Activated CD4-positive, alpha-beta T cell treated with anti-CD3 and anti-CD28 coated beads for 36 hours (primary cell): ENCODE measurements at regions not wholly inside any gene's neighbourhood (a gene's known extent, or its start where the extent isn't known, plus 50 kb on each side); places are given as distances from the start of the nearest gene placed in this dataset.

Source experiments
- ATAC-seq: fragments of 200-7000 bp; cut with Tn5 transposase; one replicate; pipeline ENCODE4 v1.10.0; 2021; ENCODE audit warnings: mild to moderate bottlenecking, moderate library complexity
- CTCF ChIA-PET: fragments of 350-600 bp; sonication (Branson Sonifier 250); formaldehyde crosslinking; loops from one replicate; lab custom pipeline; 2021; ENCODE audit warnings: antibody characterized with exemption; lab: Charles Lee
- POLR2A ChIA-PET: fragments of 350-600 bp; sonication (Branson Sonifier 250); formaldehyde crosslinking; loops from one replicate; lab custom pipeline; 2021; ENCODE audit warnings: antibody characterized with exemption, inconsistent platforms; lab: Charles Lee
- DNase-seq: peaks from one replicate; pipeline ENCODE4 v3.0.0-alpha.2; 2020
- H3K27ac Mint-ChIP-seq: one replicate; pipeline ENCODE4 v1.8.0; 2021; ENCODE audit warnings: mixed read lengths
- H3K27me3 Mint-ChIP-seq: one replicate; pipeline ENCODE4 v1.8.0; 2021; ENCODE audit warnings: mixed read lengths
- H3K36me3 Mint-ChIP-seq: one replicate; pipeline ENCODE4 v1.8.0; 2021; ENCODE audit warnings: low read depth, mixed read lengths
- H3K4me1 Mint-ChIP-seq: one replicate; pipeline ENCODE4 v1.8.0; 2021; ENCODE audit warnings: mixed read lengths
- H3K4me3 Mint-ChIP-seq: one replicate; pipeline ENCODE4 v1.8.0; 2021; ENCODE audit warnings: mild to moderate bottlenecking, moderate library complexity, mixed read lengths
- H3K9me3 Mint-ChIP-seq: one replicate; pipeline ENCODE4 v1.8.0; 2021; ENCODE audit warnings: low read depth, mixed read lengths
- intact Hi-C, 2 experiments: fragments of 100-400 bp; cut with DNase I in 1 of 2; cut with micrococcal nuclease in 1 of 2; formaldehyde crosslinking; loops; one replicate each; pipeline versions ENCODE4 v1.14.2 to v1.15.1; 2022 to 2024; cut with DNase I, micrococcal nuclease

DNA sequence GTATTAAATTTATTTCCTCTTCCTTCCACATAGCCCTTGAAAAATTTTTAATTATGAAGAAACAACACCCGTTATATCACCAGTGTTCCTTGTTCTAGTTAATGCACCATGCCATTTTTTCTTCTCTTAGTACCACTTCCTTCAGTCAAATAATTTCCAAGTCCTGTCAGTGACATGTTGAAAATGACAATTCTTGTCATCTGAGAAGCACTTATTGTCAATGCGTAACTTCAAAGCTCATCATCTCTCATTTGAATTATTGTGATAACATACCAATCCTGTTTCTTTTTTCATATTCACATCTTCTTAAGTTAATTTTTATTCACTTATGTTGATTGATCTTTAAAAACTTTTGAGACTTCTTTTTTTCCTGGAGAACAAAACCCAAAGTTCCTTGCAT lies 320.4 kb downstream of the ASXL3 start:
- no peaks in the 10 kb centered on the region for H3K4me1 Mint-ChIP-seq
- no peaks in the 10 kb centered on the region for H3K27me3 Mint-ChIP-seq
- H3K27ac Mint-ChIP-seq = no peak overlapping the region
- intact Hi-C loops = no loop called here
- no peak overlapping the region for H3K4me3 Mint-ChIP-seq
- H3K36me3 Mint-ChIP-seq = no peaks in the 10 kb centered on the region
- H3K9me3 Mint-ChIP-seq = peaks cover 8% of the 10 kb centered on the region
- CTCF ChIA-PET = no interaction called here
- no peak for ATAC-seq
- DNase-seq = no peak
- POLR2A ChIA-PET = no interaction called here

DNA sequence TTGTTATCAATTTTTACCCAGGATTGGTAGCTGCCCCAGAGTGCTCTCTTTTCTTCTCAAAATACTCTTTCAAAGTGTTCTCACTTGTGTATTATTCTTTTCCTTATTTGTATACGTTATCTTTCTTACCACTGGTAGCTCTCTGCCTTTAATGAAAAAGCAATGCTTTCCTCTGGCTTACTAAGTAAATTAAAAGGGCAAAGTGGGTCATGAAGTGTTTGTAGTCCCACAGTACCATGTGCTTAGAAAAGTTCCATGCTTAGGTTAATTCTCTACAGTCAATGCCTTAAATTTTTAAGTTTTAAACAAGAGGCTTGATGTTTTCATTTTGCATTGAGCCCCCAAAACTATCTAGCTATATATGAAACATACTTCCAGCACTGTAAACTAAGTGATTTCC lies 300.2 kb downstream of the ASXL3 start:
- ATAC-seq = no peak
- Mint-ChIP-seq H3K4me3 (no peak overlapping the region), H3K9me3 (peaks cover 2% of the 10 kb centered on the region), H3K36me3 (no peaks in the 10 kb centered on the region), H3K27ac (no peak overlapping the region), H3K27me3 (no peaks in the 10 kb centered on the region), H3K4me1 (no peaks in the 10 kb centered on the region)
- ChIA-PET POLR2A (no interaction called here), CTCF (no interaction called here)
- no peak for DNase-seq
- intact Hi-C loops = no loop called here

- intact Hi-C loops = no loop called here
- Mint-ChIP-seq H3K4me1 (no peaks in the 10 kb centered on the region), H3K36me3 (no peaks in the 10 kb centered on the region), H3K27ac (no peak overlapping the region), H3K9me3 (peaks cover 2% of the 10 kb centered on the region), H3K27me3 (no peaks in the 10 kb centered on the region), H3K4me3 (no peak overlapping the region)
- ATAC-seq (no peak), DNase-seq (no peak)
- POLR2A ChIA-PET = no interaction called here
- CTCF ChIA-PET = no interaction called here
These were observed 297.1 kb downstream of the ASXL3 start for GRCh38 chr18:33875029-33875565.

DNA sequence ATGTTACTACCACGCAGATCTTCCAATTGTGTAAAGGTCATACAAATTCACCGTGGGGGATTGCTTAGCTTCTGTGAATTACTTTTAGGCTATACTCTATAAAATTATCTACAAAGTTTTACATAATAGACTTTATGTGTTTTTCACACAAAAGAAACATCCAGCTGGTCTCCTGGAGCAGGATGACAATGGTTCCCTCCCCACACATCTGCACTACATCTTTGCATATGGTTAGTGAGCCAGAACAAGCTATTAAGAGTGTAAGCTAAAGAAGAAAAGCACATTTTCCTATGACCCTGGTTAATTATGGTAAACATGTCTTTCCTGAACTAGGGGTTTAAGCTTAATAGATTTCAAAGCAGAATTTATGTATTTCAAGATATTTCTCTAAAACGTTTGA lies 295.1 kb downstream of the ASXL3 start:
- ChIA-PET CTCF (interaction anchor here (1.0 kb wide), 1 partner anchor 14 kb away, joined by 3 read pairs; no protein-coding TSS in a partner anchor), POLR2A (no interaction called here)
- H3K27me3 Mint-ChIP-seq = no peaks in the 10 kb centered on the region
- intact Hi-C loops = no loop called here
- no peaks in the 10 kb centered on the region for H3K36me3 Mint-ChIP-seq
- no peak overlapping the region for H3K4me3 Mint-ChIP-seq
- peaks cover 2% of the 10 kb centered on the region for H3K9me3 Mint-ChIP-seq
- DNase-seq (no peak), ATAC-seq (no peak)
- no peak overlapping the region for H3K27ac Mint-ChIP-seq
- no peaks in the 10 kb centered on the region for H3K4me1 Mint-ChIP-seq

DNA sequence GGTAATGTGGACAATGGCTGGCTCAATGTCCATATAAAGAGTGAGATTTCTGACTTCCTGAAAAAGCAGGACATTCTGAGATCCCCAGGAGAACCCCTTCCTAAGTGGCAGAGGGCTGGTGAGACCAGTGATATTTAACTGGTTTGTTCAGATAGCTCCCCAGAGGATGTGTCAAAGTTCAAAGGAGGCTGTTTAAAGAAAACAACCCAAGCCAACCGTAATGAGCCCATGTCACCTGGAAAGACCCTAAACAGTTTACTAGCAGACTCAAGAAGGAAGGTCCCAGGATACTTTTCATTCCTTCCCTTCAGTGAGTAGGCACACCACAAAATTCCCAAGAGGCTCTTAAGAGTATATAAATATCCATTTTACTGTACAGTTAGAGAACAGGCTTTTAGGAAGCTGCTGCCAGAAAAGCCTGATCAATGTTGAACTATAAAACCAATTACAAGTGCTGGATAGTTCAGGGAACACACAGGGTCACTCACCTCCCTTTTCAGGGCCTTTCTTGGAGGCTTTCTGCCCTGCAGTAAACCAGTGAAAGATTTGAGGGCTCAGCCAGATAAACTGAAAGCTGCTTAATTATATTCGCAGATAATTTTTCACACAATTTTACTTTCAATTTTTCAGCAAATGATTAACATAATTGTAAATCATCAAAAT lies 293.5 kb downstream of the ASXL3 start:
- no peaks in the 10 kb centered on the region for H3K27me3 Mint-ChIP-seq
- POLR2A ChIA-PET = no interaction called here
- no peak for ATAC-seq
- no peaks in the 10 kb centered on the region for H3K36me3 Mint-ChIP-seq
- no peaks in the 10 kb centered on the region for H3K9me3 Mint-ChIP-seq
- no peaks in the 10 kb centered on the region for H3K4me1 Mint-ChIP-seq
- H3K27ac Mint-ChIP-seq = no peak overlapping the region
- DNase-seq = no peak
- CTCF ChIA-PET = no interaction called here
- no peak overlapping the region for H3K4me3 Mint-ChIP-seq
- intact Hi-C loops = no loop called here

GRCh38 chr18:33870059-33870458 lies 292.0 kb downstream of the ASXL3 start:
- POLR2A ChIA-PET = no interaction called here
- H3K36me3 Mint-ChIP-seq = no peaks in the 10 kb centered on the region
- no peak for ATAC-seq
- no peaks in the 10 kb centered on the region for H3K9me3 Mint-ChIP-seq
- no peak overlapping the region for H3K4me3 Mint-ChIP-seq
- H3K27ac Mint-ChIP-seq = no peak overlapping the region
- CTCF ChIA-PET = no interaction called here
- no peak for DNase-seq
- no peaks in the 10 kb centered on the region for H3K4me1 Mint-ChIP-seq
- H3K27me3 Mint-ChIP-seq = no peaks in the 10 kb centered on the region
- intact Hi-C loops = no loop called here

- no peaks in the 10 kb centered on the region for H3K27me3 Mint-ChIP-seq
These were observed 288.4 kb downstream of the ASXL3 start for GRCh38 chr18:33866386-33866785.

DNA sequence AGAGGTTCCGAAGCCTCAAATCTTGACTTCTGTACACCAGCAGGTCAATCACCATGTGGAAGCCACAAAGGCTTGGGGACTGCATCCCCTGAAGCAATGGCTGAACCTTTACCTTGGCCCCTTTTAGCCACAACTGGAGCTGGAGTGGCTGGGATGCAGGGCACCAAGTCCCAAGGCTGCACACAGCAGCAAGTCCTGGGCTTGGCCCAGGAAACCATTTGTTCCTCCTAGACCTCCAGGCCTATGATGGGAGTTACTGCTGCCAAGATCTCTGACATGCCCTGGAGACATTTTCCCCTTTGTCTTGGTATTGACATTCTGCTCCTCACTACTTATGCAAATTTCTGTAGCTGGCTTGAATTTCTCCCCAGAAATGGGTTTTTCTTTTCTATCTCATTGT lies 285.9 kb downstream of the ASXL3 start:
- no peak overlapping the region for H3K4me3 Mint-ChIP-seq
- no peaks in the 10 kb centered on the region for H3K4me1 Mint-ChIP-seq
- peaks cover 7% of the 10 kb centered on the region for H3K9me3 Mint-ChIP-seq
- DNase-seq = no peak
- intact Hi-C loops = no loop called here
- H3K27ac Mint-ChIP-seq = no peak overlapping the region
- no peaks in the 10 kb centered on the region for H3K27me3 Mint-ChIP-seq
- no peaks in the 10 kb centered on the region for H3K36me3 Mint-ChIP-seq
- ChIA-PET POLR2A (no interaction called here), CTCF (no interaction called here)
- no peak for ATAC-seq

More at GRCh38 chr18:33866386-33866785, 288.4 kb downstream of the ASXL3 start:
- ChIA-PET POLR2A (no interaction called here), CTCF (interaction anchor here (0.8 kb wide), 1 partner anchor 126 kb away, joined by 4 read pairs; no protein-coding TSS in a partner anchor)
- Mint-ChIP-seq H3K4me1 (no peaks in the 10 kb centered on the region), H3K4me3 (no peak overlapping the region), H3K27ac (no peak overlapping the region), H3K36me3 (no peaks in the 10 kb centered on the region), H3K9me3 (peaks cover 7% of the 10 kb centered on the region)
- intact Hi-C loops = no loop called here
- DNase-seq = no peak
- ATAC-seq = no peak

DNA sequence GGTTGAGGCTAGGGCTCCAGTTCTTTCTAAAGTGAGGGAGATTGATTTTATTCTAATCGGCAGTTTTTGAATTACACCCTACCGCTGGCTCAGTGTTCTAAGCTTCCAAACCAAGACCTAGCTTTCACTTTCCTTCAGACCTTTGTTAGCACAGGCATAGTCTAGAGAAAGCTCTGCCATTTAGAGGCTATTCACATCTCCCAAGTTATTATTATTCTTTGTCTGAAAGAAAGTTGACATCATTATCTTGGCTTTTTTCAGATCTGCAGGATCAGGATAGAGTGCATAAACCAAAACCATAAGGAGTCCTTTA lies 276.8 kb downstream of the ASXL3 start:
- no peak overlapping the region for H3K27ac Mint-ChIP-seq
- no peak overlapping the region for H3K4me3 Mint-ChIP-seq
- DNase-seq = no peak

DNA sequence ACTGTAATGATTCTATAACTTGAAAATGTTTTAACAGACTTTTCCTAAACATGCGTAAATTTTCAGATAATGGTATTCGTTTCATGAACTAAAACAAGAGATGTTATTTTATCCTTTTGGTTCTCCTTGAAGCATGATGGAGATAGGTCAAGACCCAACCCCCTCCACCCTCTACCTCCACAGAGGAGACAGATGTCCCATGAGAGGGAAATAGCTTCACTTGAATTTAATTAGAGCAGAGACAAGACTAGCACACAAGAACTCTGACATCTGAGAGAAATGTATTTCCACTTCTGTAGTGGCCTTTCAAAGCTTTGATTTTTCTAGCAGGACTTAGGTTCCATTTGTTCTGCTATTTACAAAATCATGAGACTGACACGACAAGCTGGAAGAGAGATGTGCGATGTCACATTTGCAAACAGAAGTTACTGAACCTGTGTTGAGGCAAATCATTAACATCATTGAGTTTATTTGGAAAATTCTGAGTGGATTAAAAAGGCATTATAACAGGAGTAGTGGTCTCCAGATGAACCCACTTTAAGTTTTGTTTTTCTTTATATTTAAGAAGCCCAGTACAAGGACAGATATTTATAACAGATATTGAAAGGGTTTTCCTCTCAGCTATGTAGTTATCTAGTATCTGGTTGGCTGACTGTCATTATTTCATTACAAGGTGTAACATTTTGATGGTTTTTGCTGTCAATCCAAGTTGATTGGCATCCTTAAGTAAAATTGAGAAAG lies 276.2 kb downstream of the ASXL3 start:
- no peaks in the 10 kb centered on the region for H3K36me3 Mint-ChIP-seq
- ATAC-seq (no peak), DNase-seq (no peak)
- ChIA-PET POLR2A (no interaction called here), CTCF (no interaction called here)
- H3K27ac Mint-ChIP-seq = no peak overlapping the region
- H3K4me3 Mint-ChIP-seq = no peak overlapping the region
- intact Hi-C loops = no loop called here
- H3K9me3 Mint-ChIP-seq = no peaks in the 10 kb centered on the region
- H3K27me3 Mint-ChIP-seq = no peaks in the 10 kb centered on the region
- no peaks in the 10 kb centered on the region for H3K4me1 Mint-ChIP-seq

More for the DNA sequence above, 276.8 kb downstream of the ASXL3 start:
- ChIA-PET POLR2A (no interaction called here), CTCF (no interaction called here)
- H3K4me1 Mint-ChIP-seq = no peaks in the 10 kb centered on the region
- H3K36me3 Mint-ChIP-seq = no peaks in the 10 kb centered on the region
- no peaks in the 10 kb centered on the region for H3K9me3 Mint-ChIP-seq
- no peaks in the 10 kb centered on the region for H3K27me3 Mint-ChIP-seq
- intact Hi-C loops = no loop called here
- ATAC-seq = no peak

GRCh38 chr18:33853187-33853586 lies 275.2 kb downstream of the ASXL3 start:
- ATAC-seq = no peak
- Mint-ChIP-seq H3K27me3 (no peaks in the 10 kb centered on the region), H3K9me3 (no peaks in the 10 kb centered on the region), H3K27ac (no peak overlapping the region), H3K4me1 (no peaks in the 10 kb centered on the region), H3K4me3 (no peak overlapping the region), H3K36me3 (no peaks in the 10 kb centered on the region)
- ChIA-PET POLR2A (no interaction called here), CTCF (no interaction called here)
- no peak for DNase-seq
- intact Hi-C loops = no loop called here

DNA sequence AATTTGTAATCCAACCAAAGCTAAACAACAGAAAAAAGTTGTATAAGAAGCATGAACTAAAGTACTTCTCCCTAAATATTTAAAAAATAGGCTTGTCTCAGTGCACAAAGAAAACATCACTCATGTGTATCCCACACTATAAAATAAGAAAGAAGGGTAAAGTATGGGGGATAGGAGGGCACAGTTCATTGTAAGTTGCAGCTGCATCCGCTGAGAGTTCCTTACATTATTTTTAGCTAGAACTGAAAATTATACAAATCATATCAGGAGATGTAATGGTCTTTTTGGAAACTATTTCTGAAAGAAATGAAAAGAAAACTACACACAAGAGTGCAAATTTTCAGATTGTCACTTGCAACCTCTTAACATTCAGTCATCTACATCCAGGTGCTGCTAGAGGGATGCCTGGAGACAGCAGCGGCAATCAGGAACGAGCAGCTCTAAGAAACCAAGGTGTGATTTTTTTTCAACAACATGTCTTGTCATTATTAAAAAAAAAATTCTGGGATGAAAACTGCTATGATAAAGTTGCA lies 273.6 kb downstream of the ASXL3 start:
- Mint-ChIP-seq H3K27me3 (no peaks in the 10 kb centered on the region), H3K4me3 (no peak overlapping the region), H3K27ac (no peak overlapping the region), H3K9me3 (no peaks in the 10 kb centered on the region), H3K4me1 (no peaks in the 10 kb centered on the region), H3K36me3 (no peaks in the 10 kb centered on the region)
- intact Hi-C loops = no loop called here
- DNase-seq (no peak), ATAC-seq (no peak)
- CTCF ChIA-PET = no interaction called here
- POLR2A ChIA-PET = no interaction called here
